PC-9 (cell line): ENCODE measurements at regions not wholly inside any gene's neighbourhood (a gene's known extent, or its start where the extent isn't known, plus 50 kb on each side); places are given as distances from the start of the nearest gene placed in this dataset.

Experiments
- CTCF ChIP-seq: fragments of 200-600 bp; sonication (generic); conservative IDR thresholded peaks from 2 replicates; pipeline ENCODE4 v1.6.1; 2017; ENCODE audit warnings: mixed run types, antibody characterized with exemption, mild to moderate bottlenecking, moderate library complexity
- EZH2 ChIP-seq: fragments of 200-600 bp; sonication (generic); IDR thresholded peaks from 2 replicates; pipeline ENCODE4 v1.8.0; 2017; ENCODE audit warnings: antibody characterized with exemption, low read depth

DNA sequence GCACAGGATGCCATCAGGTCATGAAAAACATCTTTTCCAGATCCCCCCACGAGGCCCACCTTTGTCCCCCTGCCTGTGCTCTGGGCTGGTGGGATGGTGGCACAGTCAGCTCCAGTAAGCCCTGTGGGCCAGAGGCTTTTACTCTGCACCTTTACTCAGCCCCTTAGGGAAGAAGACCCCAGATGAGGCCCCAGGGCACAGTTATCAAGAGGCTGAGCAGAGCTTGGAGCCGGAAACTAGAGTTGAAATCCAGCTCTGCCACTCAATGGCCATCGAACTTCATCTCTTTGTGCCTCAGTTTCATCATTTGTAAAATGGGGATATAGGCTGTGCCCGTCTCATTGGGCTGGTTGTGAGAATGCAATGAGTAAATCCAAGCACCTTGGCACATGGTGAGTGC lies 81.7 kb upstream of the TOX2 start:
- no peak for TF ChIP-seq CTCF
- no peak for TF ChIP-seq EZH2
